ENCODE measurements at regions not wholly inside any gene's neighbourhood (a gene's known extent, or its start where the extent isn't known, plus 50 kb on each side); places are given as distances from the start of the nearest gene placed in this dataset.
"Not testable (repeated sequence)": the region's sequence is repeated elsewhere in the genome, so short reads cannot be mapped to it uniquely, and the experiment has no call there.

DNA sequence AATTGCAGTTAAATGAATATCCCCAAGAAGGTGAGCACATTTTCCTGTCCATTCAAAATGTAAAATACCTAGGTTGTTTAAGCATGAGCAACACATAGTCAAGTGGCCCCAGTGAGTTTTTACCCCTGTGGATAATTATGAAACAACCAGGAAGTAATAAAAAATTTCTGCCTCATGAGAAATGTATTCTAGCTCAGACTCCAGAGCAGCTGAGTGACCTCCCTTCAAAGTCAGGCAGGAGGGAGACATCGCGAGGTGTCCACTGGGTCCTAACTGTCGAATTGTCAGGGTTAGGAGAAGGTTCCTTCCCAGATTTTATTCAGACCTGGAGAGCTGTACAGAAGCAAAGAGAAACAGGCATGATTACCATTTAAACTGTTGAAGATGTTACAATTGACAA lies 416.6 kb upstream of the SMIM21 start:
- no peak overlapping the region for H3K4me3 ChIP-seq (replicated peaks; ENCODE audit: insufficient read depth, low read length)
- H3K27ac ChIP-seq (replicated peaks), result no peak overlapping the region
- DNase-seq (ENCODE audit: low read depth in 1 of 2, low spot score in 1 of 2), result no peak
- TF ChIP-seq, protein P1, sequence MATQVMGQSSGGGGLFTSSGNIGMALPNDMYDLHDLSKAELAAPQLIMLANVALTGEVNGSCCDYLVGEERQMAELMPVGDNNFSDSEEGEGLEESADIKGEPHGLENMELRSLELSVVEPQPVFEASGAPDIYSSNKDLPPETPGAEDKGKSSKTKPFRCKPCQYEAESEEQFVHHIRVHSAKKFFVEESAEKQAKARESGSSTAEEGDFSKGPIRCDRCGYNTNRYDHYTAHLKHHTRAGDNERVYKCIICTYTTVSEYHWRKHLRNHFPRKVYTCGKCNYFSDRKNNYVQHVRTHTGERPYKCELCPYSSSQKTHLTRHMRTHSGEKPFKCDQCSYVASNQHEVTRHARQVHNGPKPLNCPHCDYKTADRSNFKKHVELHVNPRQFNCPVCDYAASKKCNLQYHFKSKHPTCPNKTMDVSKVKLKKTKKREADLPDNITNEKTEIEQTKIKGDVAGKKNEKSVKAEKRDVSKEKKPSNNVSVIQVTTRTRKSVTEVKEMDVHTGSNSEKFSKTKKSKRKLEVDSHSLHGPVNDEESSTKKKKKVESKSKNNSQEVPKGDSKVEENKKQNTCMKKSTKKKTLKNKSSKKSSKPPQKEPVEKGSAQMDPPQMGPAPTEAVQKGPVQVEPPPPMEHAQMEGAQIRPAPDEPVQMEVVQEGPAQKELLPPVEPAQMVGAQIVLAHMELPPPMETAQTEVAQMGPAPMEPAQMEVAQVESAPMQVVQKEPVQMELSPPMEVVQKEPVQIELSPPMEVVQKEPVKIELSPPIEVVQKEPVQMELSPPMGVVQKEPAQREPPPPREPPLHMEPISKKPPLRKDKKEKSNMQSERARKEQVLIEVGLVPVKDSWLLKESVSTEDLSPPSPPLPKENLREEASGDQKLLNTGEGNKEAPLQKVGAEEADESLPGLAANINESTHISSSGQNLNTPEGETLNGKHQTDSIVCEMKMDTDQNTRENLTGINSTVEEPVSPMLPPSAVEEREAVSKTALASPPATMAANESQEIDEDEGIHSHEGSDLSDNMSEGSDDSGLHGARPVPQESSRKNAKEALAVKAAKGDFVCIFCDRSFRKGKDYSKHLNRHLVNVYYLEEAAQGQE (IDR thresholded peaks at IDR 0.05; ENCODE audit: insufficient replicate concordance, low read depth), result no peak
- TF ChIP-seq POLR2AphosphoS5 (IDR thresholded peaks at IDR 0.05; ENCODE audit: low read depth) (no peak), SPI1 (IDR thresholded peaks at IDR 0.05; ENCODE audit: borderline replicate concordance, low read depth) (no peak), GABPA (IDR thresholded peaks at IDR 0.05; ENCODE audit: low read depth) (no peak)
- TF ChIP-seq, protein P2, sequence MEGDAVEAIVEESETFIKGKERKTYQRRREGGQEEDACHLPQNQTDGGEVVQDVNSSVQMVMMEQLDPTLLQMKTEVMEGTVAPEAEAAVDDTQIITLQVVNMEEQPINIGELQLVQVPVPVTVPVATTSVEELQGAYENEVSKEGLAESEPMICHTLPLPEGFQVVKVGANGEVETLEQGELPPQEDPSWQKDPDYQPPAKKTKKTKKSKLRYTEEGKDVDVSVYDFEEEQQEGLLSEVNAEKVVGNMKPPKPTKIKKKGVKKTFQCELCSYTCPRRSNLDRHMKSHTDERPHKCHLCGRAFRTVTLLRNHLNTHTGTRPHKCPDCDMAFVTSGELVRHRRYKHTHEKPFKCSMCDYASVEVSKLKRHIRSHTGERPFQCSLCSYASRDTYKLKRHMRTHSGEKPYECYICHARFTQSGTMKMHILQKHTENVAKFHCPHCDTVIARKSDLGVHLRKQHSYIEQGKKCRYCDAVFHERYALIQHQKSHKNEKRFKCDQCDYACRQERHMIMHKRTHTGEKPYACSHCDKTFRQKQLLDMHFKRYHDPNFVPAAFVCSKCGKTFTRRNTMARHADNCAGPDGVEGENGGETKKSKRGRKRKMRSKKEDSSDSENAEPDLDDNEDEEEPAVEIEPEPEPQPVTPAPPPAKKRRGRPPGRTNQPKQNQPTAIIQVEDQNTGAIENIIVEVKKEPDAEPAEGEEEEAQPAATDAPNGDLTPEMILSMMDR (IDR thresholded peaks at IDR 0.05; ENCODE audit: insufficient read depth, low read length), result no peak
- peaks cover 4% of the 10 kb centered on the region for H3K27me3 ChIP-seq (ENCODE audit: insufficient read depth, poor library complexity, severe bottlenecking)

DNA sequence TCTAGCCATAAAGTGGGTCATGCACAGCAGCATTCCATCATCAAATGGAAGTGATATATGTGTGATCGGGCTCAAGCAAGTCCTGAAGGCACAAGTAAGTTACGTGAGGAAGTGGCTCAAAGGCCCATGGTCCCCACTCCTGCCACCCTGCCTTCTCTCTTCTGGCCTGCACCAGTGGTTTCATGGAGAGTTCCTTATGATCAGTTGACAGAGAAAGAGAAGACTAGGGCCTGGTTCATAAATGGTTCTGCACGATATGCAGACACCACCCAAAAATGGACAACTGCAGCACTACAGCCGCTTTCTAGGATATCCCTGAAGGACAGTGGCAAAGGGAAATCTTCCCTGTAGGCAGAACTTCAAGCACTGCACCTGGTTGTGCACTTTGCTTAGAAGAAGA lies 412.6 kb upstream of the SMIM21 start:
- DNase-seq (ENCODE audit: low read depth in 1 of 2, low spot score in 1 of 2), result no peak
- no peak overlapping the region for H3K27ac ChIP-seq (replicated peaks)
- H3K27me3 ChIP-seq (ENCODE audit: insufficient read depth, poor library complexity, severe bottlenecking), result peaks cover 9% of the 10 kb centered on the region
- TF ChIP-seq, protein P1 (IDR thresholded peaks at IDR 0.05; ENCODE audit: insufficient replicate concordance, low read depth), result no peak
- no peak overlapping the region for H3K4me3 ChIP-seq (replicated peaks; ENCODE audit: insufficient read depth, low read length)

DNA sequence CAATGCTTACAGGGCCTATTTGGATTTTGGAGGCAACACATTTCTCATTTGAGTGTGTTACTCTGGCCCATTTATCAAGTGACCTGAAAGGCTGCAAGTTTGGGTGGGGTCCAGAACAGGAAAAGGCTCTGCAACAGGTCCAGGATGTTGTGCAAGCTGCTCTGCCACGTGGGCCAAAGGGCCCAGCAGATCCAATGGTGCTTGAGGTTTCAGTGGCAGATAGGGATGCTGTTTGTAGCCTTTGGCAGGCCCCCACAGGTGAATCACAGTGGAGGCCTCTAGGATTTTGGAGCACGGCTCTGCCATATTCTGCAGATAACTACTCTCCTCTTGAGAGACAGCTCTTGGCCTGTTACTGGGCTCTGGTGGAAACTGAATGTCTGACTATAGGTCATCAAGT lies 412.2 kb upstream of the SMIM21 start:
- not testable (repeated sequence) for H3K4me3 ChIP-seq (replicated peaks; ENCODE audit: insufficient read depth, low read length); H3K27ac ChIP-seq (replicated peaks); H3K27me3 ChIP-seq (ENCODE audit: insufficient read depth, poor library complexity, severe bottlenecking); DNase-seq (ENCODE audit: low read depth in 1 of 2, low spot score in 1 of 2)

DNA sequence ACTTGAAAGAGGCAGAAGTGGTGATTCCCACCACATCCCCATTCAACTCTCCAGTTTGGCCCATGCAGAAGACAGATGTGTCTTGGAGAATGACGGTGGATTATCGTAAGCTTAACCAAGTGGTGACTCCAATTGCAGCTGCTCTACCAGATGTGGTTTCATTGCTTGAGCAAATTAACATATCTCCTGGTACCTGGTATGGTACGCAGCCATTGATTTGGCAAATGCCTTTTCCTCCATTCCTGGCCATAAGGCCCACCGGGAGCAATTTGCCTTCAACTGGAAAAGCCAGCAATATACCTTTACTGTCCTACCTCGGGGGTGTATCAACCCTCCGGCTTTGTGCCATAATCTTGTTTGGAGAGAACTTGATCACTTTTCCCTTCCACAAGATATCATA lies 411.5 kb upstream of the SMIM21 start:
- TF ChIP-seq, protein P2 (IDR thresholded peaks at IDR 0.05; ENCODE audit: insufficient read depth, low read length), result no peak
- TF ChIP-seq POLR2AphosphoS5 (IDR thresholded peaks at IDR 0.05; ENCODE audit: low read depth) (no peak), SPI1 (IDR thresholded peaks at IDR 0.05; ENCODE audit: borderline replicate concordance, low read depth) (no peak), GABPA (IDR thresholded peaks at IDR 0.05; ENCODE audit: low read depth) (no peak)
- TF ChIP-seq, protein P1 (IDR thresholded peaks at IDR 0.05; ENCODE audit: insufficient replicate concordance, low read depth), result no peak
- no peak for DNase-seq (ENCODE audit: low read depth in 1 of 2, low spot score in 1 of 2)
- H3K27ac ChIP-seq (replicated peaks), result no peak overlapping the region
- no peak overlapping the region for H3K4me3 ChIP-seq (replicated peaks; ENCODE audit: insufficient read depth, low read length)
- H3K27me3 ChIP-seq (ENCODE audit: insufficient read depth, poor library complexity, severe bottlenecking), result peaks cover 5% of the 10 kb centered on the region

Measured in HL-60 (cell line).